HEK293T (cell line): ENCODE measurements at regions not wholly inside any gene's neighbourhood (a gene's known extent, or its start where the extent isn't known, plus 50 kb on each side); places are given as distances from the start of the nearest gene placed in this dataset.

Experiments used
- CTCF ChIA-PET: fragments of 350-600 bp; formaldehyde crosslinking; extraction: SDS; loops from one replicate; lab custom pipeline; 2021; ENCODE audit warnings: antibody characterized with exemption, inconsistent platforms; lab: Yijun Ruan, JAX
- POLR2A ChIA-PET: fragments of 350-600 bp; formaldehyde crosslinking; extraction: SDS; loops from one replicate; lab custom pipeline; 2020; ENCODE audit warnings: antibody characterized with exemption, inconsistent platforms; lab: Yijun Ruan, JAX
- DNase-seq: peaks from one replicate; pipeline ENCODE4 v3.0.0; 2012; ENCODE audit warnings: mixed read lengths; ENCODE audit errors: extremely low spot score
- ARNT ChIP-seq: fragments of 450-650 bp; IDR thresholded peaks from 2 replicates; pipeline ENCODE4 v1.6.1; 2017; ENCODE audit warnings: mild to moderate bottlenecking
- BHLHE40 ChIP-seq: fragments of 450-650 bp; IDR thresholded peaks from 2 replicates; pipeline ENCODE4 v1.6.1; 2016; ENCODE audit warnings: mild to moderate bottlenecking, moderate library complexity, borderline replicate concordance
- CTBP1 ChIP-seq: fragments of 450-650 bp; IDR thresholded peaks from 2 replicates; pipeline ENCODE4 v1.6.1; 2016; ENCODE audit warnings: borderline replicate concordance
- ELF4 ChIP-seq: fragments of 450-650 bp; IDR thresholded peaks from 2 replicates; pipeline ENCODE4 v1.6.1; 2017; ENCODE audit warnings: antibody characterized with exemption
- FOXA1 ChIP-seq: fragments of 450-650 bp; IDR thresholded peaks from 2 replicates; pipeline ENCODE4 v1.6.1; 2016; ENCODE audit warnings: mild to moderate bottlenecking
- FOXK2 ChIP-seq: fragments of 450-650 bp; IDR thresholded peaks from 2 replicates; pipeline ENCODE4 v1.6.1; 2016; ENCODE audit warnings: mild to moderate bottlenecking
- FOXM1 ChIP-seq: fragments of 450-650 bp; IDR thresholded peaks from 2 replicates; pipeline ENCODE4 v1.6.1; 2017; ENCODE audit warnings: mild to moderate bottlenecking, borderline replicate concordance
- HDGF ChIP-seq: fragments of 450-650 bp; IDR thresholded peaks from 2 replicates; pipeline ENCODE4 v1.6.1; 2017; ENCODE audit warnings: antibody characterized with exemption, borderline replicate concordance
- L3MBTL2 ChIP-seq: fragments of 450-650 bp; conservative IDR thresholded peaks from 2 replicates; pipeline ENCODE4 v1.6.1; 2016; ENCODE audit warnings: mild to moderate bottlenecking
- LEF1 ChIP-seq: fragments of 450-650 bp; IDR thresholded peaks from 2 replicates; pipeline ENCODE4 v1.6.1; 2017; ENCODE audit warnings: mild to moderate bottlenecking, borderline replicate concordance
- NFRKB ChIP-seq: fragments of 450-650 bp; IDR thresholded peaks from 2 replicates; pipeline ENCODE4 v1.6.1; 2016; ENCODE audit warnings: mild to moderate bottlenecking, moderate library complexity
- SP1 ChIP-seq: fragments of 450-650 bp; IDR thresholded peaks from 2 replicates; pipeline ENCODE4 v1.6.1; 2017
- SUZ12 ChIP-seq: fragments of 450-650 bp; IDR thresholded peaks from 2 replicates; pipeline ENCODE4 v1.6.1; 2016; ENCODE audit warnings: mild to moderate bottlenecking
- TARDBP ChIP-seq: fragments of 450-650 bp; IDR thresholded peaks from 2 replicates; pipeline ENCODE4 v1.6.1; 2016
- ZNF384 ChIP-seq: fragments of 450-650 bp; IDR thresholded peaks from 2 replicates; pipeline ENCODE4 v1.6.1; 2016
- TF ChIP-seq, protein P1 (sequence below): fragments of 450-650 bp; IDR thresholded peaks from 2 replicates; pipeline ENCODE4 v1.6.1; 2016

DNA sequence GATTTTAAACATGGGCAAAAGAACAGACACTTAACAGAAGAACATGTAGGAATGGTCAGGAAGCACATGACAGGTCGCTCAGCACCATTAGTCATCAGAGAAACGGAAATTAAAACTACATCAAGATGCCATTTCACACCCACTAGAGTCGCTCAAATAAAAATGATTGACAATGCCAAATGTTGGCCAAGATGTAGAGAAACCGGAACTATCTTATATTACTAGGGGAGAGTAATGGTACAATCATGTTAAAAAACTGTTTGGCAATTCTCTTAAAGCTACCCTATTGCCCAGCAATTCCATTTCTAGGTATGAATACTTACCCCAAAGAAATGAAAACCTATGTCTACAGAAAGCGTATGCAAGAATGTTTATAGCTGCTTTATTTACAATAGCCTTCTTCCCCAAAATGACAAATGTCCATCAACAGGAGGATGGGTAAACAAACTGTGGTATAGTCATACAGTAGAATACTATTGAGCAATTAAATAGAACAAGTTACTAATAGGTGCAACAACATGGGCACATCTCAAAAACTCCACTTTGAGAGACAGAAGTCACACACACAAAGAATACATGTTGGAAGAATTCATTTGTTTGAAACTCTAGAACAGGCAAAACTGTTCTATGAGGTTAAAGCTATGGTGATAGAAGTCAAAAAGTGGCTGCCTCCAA lies 92.8 kb downstream of the ETS2 start:
- CTCF ChIA-PET, result no interaction called here
- POLR2A ChIA-PET, result no interaction called here
- TF ChIP-seq SP1 (no peak), CTBP1 (no peak), NFRKB (no peak), ARNT (no peak)
- TF ChIP-seq, protein P1, sequence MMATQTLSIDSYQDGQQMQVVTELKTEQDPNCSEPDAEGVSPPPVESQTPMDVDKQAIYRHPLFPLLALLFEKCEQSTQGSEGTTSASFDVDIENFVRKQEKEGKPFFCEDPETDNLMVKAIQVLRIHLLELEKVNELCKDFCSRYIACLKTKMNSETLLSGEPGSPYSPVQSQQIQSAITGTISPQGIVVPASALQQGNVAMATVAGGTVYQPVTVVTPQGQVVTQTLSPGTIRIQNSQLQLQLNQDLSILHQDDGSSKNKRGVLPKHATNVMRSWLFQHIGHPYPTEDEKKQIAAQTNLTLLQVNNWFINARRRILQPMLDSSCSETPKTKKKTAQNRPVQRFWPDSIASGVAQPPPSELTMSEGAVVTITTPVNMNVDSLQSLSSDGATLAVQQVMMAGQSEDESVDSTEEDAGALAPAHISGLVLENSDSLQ, result no peak
- DNase-seq, result no peak

GRCh38 chr21:38897532-38898421 lies 92.0 kb downstream of the ETS2 start:
- DNase-seq, result no peak
- ChIA-PET POLR2A (no interaction called here), CTCF (no interaction called here)
- TF ChIP-seq BHLHE40 (no peak), HDGF (no peak), ZNF384 (no peak), FOXK2 (no peak), NFRKB (no peak), FOXM1 (no peak)

DNA sequence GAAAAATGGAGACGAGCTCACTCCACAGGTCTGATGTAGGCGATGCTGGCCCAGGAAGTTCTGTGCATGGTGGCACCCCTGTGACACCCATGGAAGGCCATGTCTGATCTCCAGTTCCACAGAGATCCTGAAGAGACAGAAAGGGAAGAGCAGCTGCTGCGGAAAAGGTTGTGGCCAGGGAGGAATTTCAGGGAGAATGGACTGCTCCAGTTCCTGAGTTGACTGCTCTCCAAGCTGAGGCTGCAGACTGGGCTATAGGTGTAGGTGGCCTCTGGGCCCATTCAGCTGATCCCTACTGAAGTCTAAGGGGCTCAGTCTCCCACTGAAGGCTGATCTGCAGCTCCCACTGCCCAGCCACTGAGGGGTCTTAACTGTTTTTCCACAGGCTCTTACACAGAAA lies 89.2 kb downstream of the ETS2 start:
- DNase-seq, result no peak
- ChIA-PET CTCF (no interaction called here), POLR2A (no interaction called here)
- no peak for TF ChIP-seq ZNF384
- no peak for TF ChIP-seq SUZ12
- no peak for TF ChIP-seq HDGF
- TF ChIP-seq CTBP1, result no peak
- no peak for TF ChIP-seq FOXA1
- TF ChIP-seq ARNT, result no peak
- no peak for TF ChIP-seq ELF4

GRCh38 chr21:38888991-38889561 lies 83.3 kb downstream of the ETS2 start:
- no peak for DNase-seq
- CTCF ChIA-PET, result interaction anchor here (0.6 kb wide), 1 partner anchor 20 kb away, joined by 4 read pairs; no protein-coding TSS in a partner anchor
- POLR2A ChIA-PET, result no interaction called here

DNA sequence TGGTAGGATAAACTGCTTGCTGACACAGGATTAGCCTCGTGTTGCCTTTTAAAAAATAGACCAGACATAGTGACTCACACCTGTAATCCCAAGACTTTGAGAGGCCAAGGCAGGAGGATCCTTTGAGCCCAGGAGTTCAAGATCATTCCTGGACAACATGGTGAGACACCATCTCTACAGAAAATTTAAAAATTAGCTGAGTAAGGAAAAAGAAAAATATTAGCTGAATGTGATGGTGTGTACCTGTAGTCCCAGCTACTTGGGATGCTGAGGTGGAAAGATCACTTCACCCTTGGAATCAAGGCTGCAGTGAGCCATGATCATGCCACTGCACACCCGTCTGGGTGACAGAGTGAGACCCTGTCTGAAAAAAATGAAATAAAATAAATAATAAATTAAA lies 82.0 kb downstream of the ETS2 start:
- TF ChIP-seq ARNT, result no peak
- no peak for TF ChIP-seq L3MBTL2
- no peak for TF ChIP-seq BHLHE40
- no peak for TF ChIP-seq CTBP1
- TF ChIP-seq TARDBP, result no peak
- CTCF ChIA-PET, result no interaction called here
- POLR2A ChIA-PET, result no interaction called here
- no peak for DNase-seq

More at GRCh38 chr21:38888991-38889561, 83.3 kb downstream of the ETS2 start:
- no peak for TF ChIP-seq FOXM1
- TF ChIP-seq FOXA1, result no peak
- TF ChIP-seq SP1, result no peak
- TF ChIP-seq CTBP1, result no peak
- TF ChIP-seq ARNT, result no peak
- no peak for TF ChIP-seq BHLHE40
- no peak for TF ChIP-seq FOXK2
- TF ChIP-seq HDGF, result no peak
- TF ChIP-seq ZNF384, result no peak
- no peak for TF ChIP-seq L3MBTL2
- TF ChIP-seq NFRKB, result no peak
- no peak for TF ChIP-seq TARDBP

GRCh38 chr21:38887062-38887686 lies 81.4 kb downstream of the ETS2 start:
- TF ChIP-seq FOXM1 (no peak), CTBP1 (no peak), NFRKB (no peak), SP1 (no peak), TARDBP (no peak), HDGF (no peak), LEF1 (no peak)
- ChIA-PET CTCF (no interaction called here), POLR2A (no interaction called here)
- DNase-seq, result no peak

DNA sequence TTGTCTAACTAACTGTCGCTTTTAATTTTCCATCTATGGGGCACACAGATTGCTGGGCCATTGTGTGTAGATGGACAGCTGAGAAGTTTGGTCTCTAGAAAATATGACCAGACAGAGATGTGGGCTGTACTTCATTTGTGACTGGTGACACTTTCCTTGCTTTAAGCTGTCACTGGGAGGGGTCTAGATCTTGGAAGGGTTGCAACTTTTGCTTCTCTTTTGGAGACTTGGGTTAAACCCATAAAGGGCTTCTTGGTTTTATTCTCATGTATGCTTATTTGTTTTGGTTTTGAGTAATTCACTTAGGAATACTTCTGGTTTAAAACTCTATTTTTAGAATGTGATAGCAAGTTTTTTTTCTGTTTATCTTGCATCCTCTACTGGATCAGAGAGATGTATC lies 80.2 kb downstream of the ETS2 start:
- no peak for TF ChIP-seq FOXK2
- TF ChIP-seq SP1, result no peak
- TF ChIP-seq ELF4, result no peak
- no peak for TF ChIP-seq FOXM1
- no peak for TF ChIP-seq LEF1
- no peak for TF ChIP-seq HDGF
- TF ChIP-seq CTBP1, result no peak
- TF ChIP-seq, protein P1, result no peak
- TF ChIP-seq FOXA1, result no peak
- no peak for TF ChIP-seq NFRKB
- no peak for TF ChIP-seq ARNT
- no peak for TF ChIP-seq TARDBP
- no peak for TF ChIP-seq ZNF384
- TF ChIP-seq L3MBTL2, result no peak
- no peak for TF ChIP-seq BHLHE40
- no peak for TF ChIP-seq SUZ12
- POLR2A ChIA-PET, result no interaction called here
- no peak for DNase-seq
- CTCF ChIA-PET, result no interaction called here
